ELR (cell line): ENCODE measurements at regions not wholly inside any gene's neighbourhood (a gene's known extent, or its start where the extent isn't known, plus 50 kb on each side); places are given as distances from the start of the nearest gene placed in this dataset.

Source experiments
- DNase-seq: peaks from one replicate; pipeline ENCODE4 v3.0.0-alpha.2; 2015; ENCODE audit warnings: low read depth

- DNase-seq = no peak
Observed at GRCh38 chr10:2173327-2173726, 436.0 kb upstream of the ADARB2 start.

DNA sequence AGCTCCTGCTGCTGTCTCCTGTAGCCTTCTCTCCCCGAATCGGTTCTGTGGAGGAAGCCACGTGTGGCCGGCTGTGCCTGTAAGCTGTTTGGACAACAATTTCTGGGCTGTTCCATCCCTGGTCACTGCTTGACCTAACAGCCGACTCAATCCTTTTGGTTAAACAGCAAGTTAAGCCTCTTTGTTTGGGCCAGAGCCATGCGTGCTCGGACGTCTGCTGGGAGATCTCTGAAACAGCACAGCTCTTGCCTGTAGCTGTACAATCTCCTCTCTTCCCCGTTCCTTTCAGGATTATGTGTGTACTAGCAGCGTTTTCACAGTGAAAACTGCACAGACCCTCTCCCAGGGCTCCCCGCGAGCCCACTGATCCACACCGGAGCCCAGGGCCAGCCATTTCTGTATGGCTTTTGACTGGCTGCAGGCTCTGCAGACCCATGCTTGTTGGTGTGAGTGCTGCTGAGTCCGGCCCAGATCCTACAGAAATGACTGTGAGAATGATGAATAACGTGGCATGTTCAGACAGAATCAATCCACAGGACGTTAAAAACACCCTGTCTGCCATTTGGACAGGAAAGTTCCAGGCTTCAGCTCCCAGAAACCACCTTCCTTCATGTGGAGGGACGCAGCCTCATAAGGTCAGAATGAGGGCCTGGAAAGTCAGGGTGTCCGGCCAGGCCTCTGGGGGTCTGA, 428.6 kb upstream of the ADARB2 start:
- no peak for DNase-seq

DNA sequence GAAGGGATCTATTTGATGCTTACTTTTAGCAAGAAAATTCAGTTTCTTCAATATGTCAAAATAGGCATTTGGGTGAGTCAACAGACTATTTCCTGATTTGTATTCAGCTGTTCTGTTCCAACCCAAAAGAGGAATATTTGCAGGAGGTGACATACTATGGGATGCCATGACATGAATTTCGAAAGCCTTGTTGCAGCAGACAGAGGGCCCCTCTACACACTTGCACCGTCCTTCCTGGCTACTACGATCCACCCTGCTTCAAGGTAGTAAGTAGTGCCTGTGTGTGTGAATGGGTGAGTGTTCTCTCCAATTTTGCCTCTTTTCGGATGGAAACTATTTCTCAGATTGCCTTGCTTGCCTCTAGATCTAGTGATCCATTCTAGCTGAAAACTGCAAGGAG, 413.0 kb upstream of the ADARB2 start:
- peak; percentile 0 for DNase-seq

- DNase-seq = no peak
Observed at GRCh38 chr10:2145926-2146478, 408.7 kb upstream of the ADARB2 start.

GRCh38 chr10:2145491-2145890, 408.2 kb upstream of the ADARB2 start:
- DNase-seq = no peak

GRCh38 chr10:2144584-2144983, 407.3 kb upstream of the ADARB2 start:
- DNase-seq = no peak

DNA sequence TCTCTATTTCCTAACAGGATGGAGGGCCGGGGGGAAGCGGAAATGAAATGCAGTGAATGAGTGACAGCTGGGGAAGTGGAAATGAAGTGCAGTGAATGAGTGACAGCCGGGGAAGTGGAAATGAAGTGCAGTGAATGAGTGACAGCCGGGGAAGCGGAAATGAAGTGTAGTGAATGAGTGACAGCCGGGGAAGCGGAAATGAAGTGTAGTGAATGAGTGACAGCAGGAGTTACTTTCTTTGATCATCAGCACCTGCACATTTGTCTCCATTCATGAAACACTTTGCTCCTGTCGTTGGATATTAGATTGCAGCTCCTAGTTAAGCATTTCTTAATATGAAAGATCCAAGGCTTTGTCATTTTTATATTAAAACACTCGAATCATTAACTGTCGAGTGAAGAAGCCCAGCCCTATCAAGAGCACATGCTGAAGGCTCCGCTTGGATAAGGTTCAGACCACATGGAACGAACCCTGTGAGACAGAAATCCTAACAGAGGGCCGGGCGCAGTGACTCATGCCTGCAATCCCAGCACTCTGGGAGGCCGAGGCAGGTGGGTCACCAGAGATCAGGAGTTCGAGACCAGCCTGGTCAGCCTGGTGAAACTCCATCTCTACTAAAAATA, 406.0 kb upstream of the ADARB2 start:
- DNase-seq = no peak

- no peak for DNase-seq
Observed at GRCh38 chr10:2139746-2140145, 402.4 kb upstream of the ADARB2 start.

DNA sequence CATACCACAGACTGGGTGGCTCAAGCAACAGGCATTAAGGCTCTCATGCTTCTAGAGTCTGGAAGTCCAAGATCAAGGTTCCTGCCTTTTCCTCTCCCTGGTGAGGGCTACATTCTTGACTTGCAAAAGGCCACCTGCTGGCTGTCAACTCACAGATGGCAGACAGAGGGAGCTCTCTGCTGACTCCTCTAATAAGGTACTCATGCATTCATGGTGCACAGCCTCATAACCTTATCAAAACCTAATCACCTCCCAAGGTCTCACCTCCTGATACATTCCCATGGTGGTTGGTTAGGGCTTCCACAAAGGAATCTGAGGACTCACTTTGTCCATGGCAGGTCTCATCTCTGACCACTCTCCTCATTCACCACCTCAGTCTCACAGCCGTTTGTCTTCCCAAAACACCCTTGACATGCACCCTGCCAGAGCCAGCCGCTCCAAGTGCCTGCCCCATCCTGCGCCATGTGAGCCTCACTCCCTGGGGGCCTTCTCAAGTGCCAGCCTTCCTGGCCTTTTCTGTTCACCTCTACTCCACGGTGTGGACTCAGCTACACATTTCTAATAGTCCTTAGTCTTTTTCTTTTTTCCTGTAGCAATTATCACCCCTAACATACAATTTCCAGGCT, 400.3 kb upstream of the ADARB2 start:
- DNase-seq = no peak

GRCh38 chr10:2130705-2131305, 393.5 kb upstream of the ADARB2 start:
- no peak for DNase-seq

GRCh38 chr10:2128991-2129390, 391.7 kb upstream of the ADARB2 start:
- DNase-seq = no peak

- no peak for DNase-seq
Observed at GRCh38 chr10:2124135-2124534, 386.8 kb upstream of the ADARB2 start.

GRCh38 chr10:2122431-2123124, 385.3 kb upstream of the ADARB2 start:
- no peak for DNase-seq

- DNase-seq = no peak
Observed at GRCh38 chr10:2121929-2122328, 384.6 kb upstream of the ADARB2 start.

DNA sequence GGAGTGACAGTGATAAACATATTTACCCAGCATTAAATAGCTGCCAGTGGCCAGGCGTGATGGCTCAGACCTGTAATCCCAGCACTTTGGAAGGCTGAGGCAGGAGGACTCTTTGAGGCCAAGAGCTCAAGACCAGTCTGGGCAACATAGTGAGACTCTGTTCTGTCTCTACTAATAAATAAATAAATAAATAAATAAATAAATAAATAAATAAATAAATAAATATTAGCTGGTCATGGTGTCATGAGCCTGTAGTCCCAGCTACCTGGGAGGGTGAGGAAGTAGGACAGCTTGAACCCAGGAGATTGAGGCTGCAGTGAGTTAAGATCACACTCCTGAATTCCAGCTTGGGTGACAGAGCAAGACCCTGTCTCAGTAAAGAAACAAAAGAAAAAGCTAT, 384.0 kb upstream of the ADARB2 start:
- DNase-seq = no peak

DNA sequence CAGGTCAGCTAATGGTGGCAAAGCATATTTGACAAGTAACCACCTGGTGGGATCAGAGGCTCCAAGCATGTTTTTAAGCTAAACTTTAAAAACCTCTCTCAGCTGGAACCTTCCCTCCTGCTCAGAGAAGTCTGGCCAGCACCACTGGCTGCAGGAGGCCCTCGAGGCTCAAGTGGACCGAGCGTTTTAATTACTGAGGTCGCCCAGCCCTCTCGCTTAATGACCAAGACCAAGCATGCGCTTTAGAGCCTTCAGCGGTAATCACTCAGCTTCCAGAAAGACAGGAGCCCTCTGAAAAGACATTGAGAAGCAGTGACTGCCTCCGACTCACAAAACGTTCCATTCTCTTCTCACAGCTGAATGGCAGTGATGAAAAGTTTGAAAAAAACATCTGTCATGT, 383.4 kb upstream of the ADARB2 start:
- no peak for DNase-seq

- peak; percentile 6 for DNase-seq
Observed at GRCh38 chr10:2119316-2119715, 382.0 kb upstream of the ADARB2 start.

GRCh38 chr10:2118201-2118600, 380.9 kb upstream of the ADARB2 start:
- DNase-seq = no peak

- no peak for DNase-seq
Observed at GRCh38 chr10:2117641-2118040, 380.3 kb upstream of the ADARB2 start.

- DNase-seq = peak; percentile 30
Observed at GRCh38 chr10:2111965-2112364, 374.6 kb upstream of the ADARB2 start.

- no peak for DNase-seq
Observed at GRCh38 chr10:2108496-2108895, 371.2 kb upstream of the ADARB2 start.

- no peak for DNase-seq
Observed at GRCh38 chr10:2106641-2107040, 369.3 kb upstream of the ADARB2 start.
